HG03175 (cell line): ENCODE measurements at regions not wholly inside any gene's neighbourhood (a gene's known extent, or its start where the extent isn't known, plus 50 kb on each side); places are given as distances from the start of the nearest gene placed in this dataset.
A peak's percentile ranks its signal among the peaks of the same experiment; 100 is the strongest.

ENCODE experiments used
- ATAC-seq: cut with Tn5 transposase; IDR thresholded peaks from one replicate; pipeline ENCODE4 v1.9.1; 2021; ENCODE audit warnings: mild to moderate bottlenecking, moderate library complexity; ENCODE audit not compliant: unreplicated experiment

- no peak for ATAC-seq
Measured at GRCh38 chr11:119476666-119477331, 53.8 kb upstream of the THY1 start.

- ATAC-seq = no peak
Measured at GRCh38 chr11:119476038-119476437, 53.1 kb upstream of the THY1 start.

GRCh38 chr11:119474682-119475596 lies 52.0 kb upstream of the THY1 start:
- peak; percentile 56 for ATAC-seq

- ATAC-seq = no peak
Measured at GRCh38 chr11:119473901-119474681, 51.1 kb upstream of the THY1 start.

GRCh38 chr11:119473226-119473625 lies 50.3 kb upstream of the THY1 start:
- no peak for ATAC-seq

GRCh38 chr11:119472856-119473222 lies 49.9 kb upstream of the THY1 start:
- no peak for ATAC-seq
